HCT116 (cell line): ENCODE measurements at regions not wholly inside any gene's neighbourhood (a gene's known extent, or its start where the extent isn't known, plus 50 kb on each side); places are given as distances from the start of the nearest gene placed in this dataset.

Experiments
- ATAC-seq: fragments of 200-7000 bp; cut with Tn5 transposase; 2 replicates; pipeline ENCODE4 v1.9.1; 2020; ENCODE audit warnings: mild to moderate bottlenecking, moderate library complexity
- BruUV-seq: library from RNA; stranded (reverse); fragments of 400-500 nt; replicated peaks from 2 replicates; lab custom pipeline; 2021; lab: Mats Ljungman, UMichigan
- CTCF ChIA-PET: fragments of 300-600 bp; sonication (Branson Sonifier 250); formaldehyde crosslinking; loops from one replicate; lab custom pipeline; 2021; ENCODE audit warnings: antibody characterized with exemption; lab: Charles Lee
- POLR2A ChIA-PET: fragments of 300-600, 350-600 bp; sonication (Branson Sonifier 250); formaldehyde crosslinking; loops from one replicate; lab custom pipeline; 2021; ENCODE audit warnings: antibody characterized with exemption; lab: Charles Lee
- RAD21 ChIA-PET, 2 experiments: fragments of 300-600 bp; sonication (Branson Sonifier 250); formaldehyde crosslinking; loops; one replicate each; lab custom pipeline; 2023; ENCODE audit warnings: low total read pairs in 2 of 2; ENCODE audit not compliant: uncharacterized antibody in 2 of 2, unreplicated experiment in 2 of 2, low non-redundant PET in 1 of 2; lab: Charles Lee
- DNase-seq: peaks from one replicate; pipeline ENCODE4 v3.0.0-alpha.2; 2010; ENCODE audit warnings: low read depth, low spot score
- H2AFZ ChIP-seq: fragments of 200-600 bp; shearing (Covaris generic), sonication (generic); 2 replicates; pipeline ENCODE4 v1.6.1; 2017; ENCODE audit warnings: low read depth, mixed run types, mixed read lengths, antibody characterized with exemption, low read length; ENCODE audit not compliant: poor library complexity, severe bottlenecking
- H3K27ac ChIP-seq: 2 replicates; pipeline ENCODE4 v1.5.1; 2012; ENCODE audit warnings: low read depth, low read length
- H3K27me3 ChIP-seq: fragments of 200-600 bp; sonication (generic); 2 replicates; pipeline ENCODE4 v1.6.1; 2016; ENCODE audit warnings: mixed run types, low read length, mixed read lengths; ENCODE audit not compliant: insufficient read depth
- H3K36me3 ChIP-seq, 2 experiments: fragments of 200-500 bp in 1 of 2; fragments of 200-600 bp in 1 of 2; sonication (Bioruptor generic) in 1 of 2; sonication (generic) in 1 of 2; 2 replicates each; pipeline versions ENCODE4 v1.5.1 to v1.6.1; 2014 to 2016; ENCODE audit warnings: low read length in 2 of 2, inconsistent platforms in 1 of 2, mixed read lengths in 1 of 2, mixed run types in 1 of 2; ENCODE audit not compliant: insufficient read depth in 2 of 2, control insufficient read depth in 1 of 2
- H3K4me1 ChIP-seq, 2 experiments: fragments of 200-600 bp in 1 of 2; sonication (generic) in 1 of 2; 2 replicates each; pipeline versions ENCODE4 v1.5.1 to v1.6.1; 2012 to 2017; ENCODE audit warnings: low read length in 2 of 2, inconsistent platforms in 1 of 2, mild to moderate bottlenecking in 1 of 2, mixed read lengths in 1 of 2, mixed run types in 1 of 2, moderate library complexity in 1 of 2; ENCODE audit not compliant: insufficient read depth in 2 of 2, control insufficient read depth in 1 of 2
- H3K4me2 ChIP-seq: fragments of 200-600 bp; sonication (generic); 2 replicates; pipeline ENCODE4 v1.6.1; 2017; ENCODE audit warnings: mixed run types, low read length, mixed read lengths
- H3K4me3 ChIP-seq, 2 experiments: fragments of 200-600 bp in 1 of 2; sonication (generic) in 1 of 2; replicated peaks in 1 of 2; 2 replicates each; pipeline ENCODE4 v1.5.1; 2011 to 2016; ENCODE audit warnings: low read length in 2 of 2, control low read depth in 1 of 2, low read depth in 1 of 2, mild to moderate bottlenecking in 1 of 2, mixed read lengths in 1 of 2, mixed run types in 1 of 2
- H3K79me2 ChIP-seq: fragments of 200-600 bp; sonication (generic); 2 replicates; pipeline ENCODE4 v1.6.1; 2017; ENCODE audit warnings: mild to moderate bottlenecking, mixed run types, low read length, moderate library complexity, mixed read lengths; ENCODE audit not compliant: insufficient read depth
- H3K9ac ChIP-seq: fragments of 200-600 bp; sonication (generic); 2 replicates; pipeline ENCODE4 v1.6.1; 2016; ENCODE audit warnings: low read length, mixed read lengths
- H3K9me2 ChIP-seq: fragments of 200-600 bp; sonication (generic), shearing (Covaris generic); 2 replicates; pipeline ENCODE4 v1.6.1; 2017; ENCODE audit warnings: mixed run types, mild to moderate bottlenecking, moderate library complexity; ENCODE audit not compliant: insufficient read depth
- H3K9me3 ChIP-seq, 2 experiments: fragments of 200-500 bp in 1 of 2; fragments of 200-600 bp in 1 of 2; sonication (Bioruptor generic) in 1 of 2; sonication (generic) in 1 of 2; 2 replicates each; pipeline ENCODE4 v1.6.1; 2014 to 2017; ENCODE audit warnings: low read length in 2 of 2, mixed read lengths in 2 of 2, inconsistent platforms in 1 of 2, low read depth in 1 of 2, mild to moderate bottlenecking in 1 of 2, mixed run types in 1 of 2, moderate library complexity in 1 of 2; ENCODE audit not compliant: control insufficient read depth in 1 of 2, insufficient read depth in 1 of 2
- H4K20me1 ChIP-seq: fragments of 200-600 bp; sonication (generic), shearing (Covaris generic); 2 replicates; pipeline ENCODE4 v1.6.1; 2017; ENCODE audit warnings: mixed run types, mild to moderate bottlenecking, moderate library complexity; ENCODE audit not compliant: insufficient read depth
- CBX3 ChIP-seq: IDR thresholded peaks from 2 replicates; pipeline ENCODE4 v1.6.1; 2012; ENCODE audit warnings: low read depth
- CEBPB ChIP-seq: IDR thresholded peaks from 2 replicates; pipeline ENCODE4 v1.6.1; 2012; ENCODE audit warnings: low read depth
- EGR1 ChIP-seq: IDR thresholded peaks from 2 replicates; pipeline ENCODE4 v1.6.1; 2012; ENCODE audit warnings: low read depth
- ELF1 ChIP-seq: IDR thresholded peaks from 2 replicates; pipeline ENCODE4 v1.6.1; 2012; ENCODE audit warnings: low read depth, borderline replicate concordance
- EZH2 ChIP-seq: fragments of 200-600 bp; sonication (generic); IDR thresholded peaks from 2 replicates; pipeline ENCODE4 v1.6.1; 2017; ENCODE audit warnings: antibody characterized with exemption, mixed run types
- EZH2phosphoT487 ChIP-seq: fragments of 200-600 bp; IDR thresholded peaks from 2 replicates; pipeline ENCODE4 v1.6.1; 2018; ENCODE audit warnings: antibody characterized with exemption, borderline replicate concordance
- FOSL1 ChIP-seq: IDR thresholded peaks from 2 replicates; pipeline ENCODE4 v1.6.1; 2012; ENCODE audit warnings: low read depth
- POLR2A ChIP-seq: IDR thresholded peaks from 2 replicates; pipeline ENCODE4 v1.7.0; 2011; ENCODE audit warnings: borderline replicate concordance; ENCODE audit not compliant: insufficient read depth, insufficient read length; ENCODE audit errors: extremely low read depth
- RAD21 ChIP-seq: IDR thresholded peaks from 2 replicates; pipeline ENCODE4 v1.6.1; 2012; ENCODE audit warnings: low read depth, mild to moderate bottlenecking
- SIN3A ChIP-seq: IDR thresholded peaks from 2 replicates; pipeline ENCODE4 v1.6.1; 2012; ENCODE audit warnings: low read depth
- SP1 ChIP-seq: IDR thresholded peaks from 2 replicates; pipeline ENCODE4 v1.6.1; 2012; ENCODE audit warnings: low read depth
- SRF ChIP-seq: IDR thresholded peaks from 2 replicates; pipeline ENCODE4 v1.6.1; 2012; ENCODE audit warnings: low read depth
- TCF7L2 ChIP-seq: IDR thresholded peaks from 2 replicates; pipeline ENCODE4 v1.7.0; 2011; ENCODE audit warnings: borderline replicate concordance, inconsistent platforms; ENCODE audit not compliant: insufficient read depth, insufficient read length; ENCODE audit errors: extremely low read depth
- YY1 ChIP-seq: IDR thresholded peaks from 2 replicates; pipeline ENCODE4 v1.6.1; 2011; ENCODE audit warnings: low read length, low read depth, moderate library complexity, mild to moderate bottlenecking; ENCODE audit not compliant: insufficient replicate concordance; ENCODE audit errors: extremely low read depth
- intact Hi-C: fragments of 100-400 bp; cut with micrococcal nuclease; formaldehyde crosslinking; loops from 2 replicates; pipeline ENCODE4 v1.10.0; 2022
- TF ChIP-seq, protein P1 (sequence below): IDR thresholded peaks from 2 replicates; pipeline ENCODE4 v1.6.1; 2011; ENCODE audit warnings: mild to moderate bottlenecking, low read length, moderate library complexity; ENCODE audit not compliant: insufficient replicate concordance; ENCODE audit errors: extremely low read depth
- TF ChIP-seq, protein P2 (sequence below): IDR thresholded peaks from 2 replicates; pipeline ENCODE4 v1.6.1; 2012

DNA sequence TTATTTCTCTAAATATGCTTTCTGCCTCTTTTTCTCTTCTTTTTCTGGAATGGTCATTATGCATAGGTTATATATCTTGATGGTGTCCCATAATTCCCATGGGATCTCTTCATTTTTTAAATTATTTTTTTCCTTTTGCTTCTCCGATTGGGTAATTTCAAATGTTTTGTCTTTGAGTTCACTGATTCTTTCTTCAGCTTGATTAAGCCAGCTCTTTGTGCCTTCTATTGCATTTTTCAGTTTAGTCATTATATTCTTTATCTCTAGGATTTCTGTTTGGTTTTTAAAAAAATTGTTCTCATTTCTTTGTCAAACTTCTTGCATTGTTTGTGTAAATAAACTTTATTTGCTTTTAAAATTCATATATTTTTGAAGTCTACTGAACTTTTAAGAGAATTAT, 251.1 kb downstream of the INSIG2 start:
- H3K27ac ChIP-seq: no peak overlapping the region

DNA sequence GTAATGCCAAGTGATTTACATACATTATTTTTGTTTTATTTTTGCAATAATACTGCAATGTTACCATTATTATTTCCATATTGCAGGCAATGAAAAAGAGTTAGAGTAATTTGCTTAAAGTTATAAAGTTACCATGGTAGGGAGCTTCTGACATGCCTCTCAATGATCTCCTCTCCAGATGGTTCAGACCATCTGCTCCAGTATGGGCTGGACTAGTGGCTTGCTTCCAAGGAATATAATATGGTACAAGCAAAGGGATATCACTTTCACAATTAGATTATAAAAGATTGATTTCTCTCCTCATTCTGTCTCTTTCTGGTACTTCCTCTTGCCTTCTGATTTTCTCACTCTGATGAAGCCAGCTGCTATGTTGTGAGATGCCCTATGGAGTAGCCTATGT, 245.4 kb downstream of the INSIG2 start:
- Histone ChIP-seq H3K9me3 (no peaks in the 10 kb centered on the region), H3K9ac (no peak overlapping the region), H3K27me3 (no peaks in the 10 kb centered on the region; the same call in 1 of the 2 replicates), H3K36me3 (no peaks in the 10 kb centered on the region), H3K4me2 (no peak overlapping the region), H3K79me2 (no peaks in the 10 kb centered on the region), H4K20me1 (no peaks in the 10 kb centered on the region), H3K9me2 (no peaks in the 10 kb centered on the region), H2AFZ (no peak overlapping the region), H3K4me3 (no peak overlapping the region), H3K4me1 (no peaks in the 10 kb centered on the region), H3K27ac (no peak overlapping the region)
- no TSS peak for BruUV-seq
- ChIA-PET CTCF (no interaction called here), POLR2A (no interaction called here), RAD21 (no interaction called here)
- intact Hi-C loops: no loop called here
- DNase-seq (no peak), ATAC-seq (no peak)
- no peak for TF ChIP-seq CBX3
- TF ChIP-seq CEBPB: no peak
- TF ChIP-seq SIN3A: no peak
- TF ChIP-seq EGR1: no peak
- no peak for TF ChIP-seq SRF
- no peak for TF ChIP-seq EZH2phosphoT487
- TF ChIP-seq FOSL1: no peak
- TF ChIP-seq RAD21: no peak
- no peak for TF ChIP-seq TCF7L2
- TF ChIP-seq ELF1: no peak
- no peak for TF ChIP-seq YY1
- TF ChIP-seq POLR2A: no peak
- TF ChIP-seq, protein P1, sequence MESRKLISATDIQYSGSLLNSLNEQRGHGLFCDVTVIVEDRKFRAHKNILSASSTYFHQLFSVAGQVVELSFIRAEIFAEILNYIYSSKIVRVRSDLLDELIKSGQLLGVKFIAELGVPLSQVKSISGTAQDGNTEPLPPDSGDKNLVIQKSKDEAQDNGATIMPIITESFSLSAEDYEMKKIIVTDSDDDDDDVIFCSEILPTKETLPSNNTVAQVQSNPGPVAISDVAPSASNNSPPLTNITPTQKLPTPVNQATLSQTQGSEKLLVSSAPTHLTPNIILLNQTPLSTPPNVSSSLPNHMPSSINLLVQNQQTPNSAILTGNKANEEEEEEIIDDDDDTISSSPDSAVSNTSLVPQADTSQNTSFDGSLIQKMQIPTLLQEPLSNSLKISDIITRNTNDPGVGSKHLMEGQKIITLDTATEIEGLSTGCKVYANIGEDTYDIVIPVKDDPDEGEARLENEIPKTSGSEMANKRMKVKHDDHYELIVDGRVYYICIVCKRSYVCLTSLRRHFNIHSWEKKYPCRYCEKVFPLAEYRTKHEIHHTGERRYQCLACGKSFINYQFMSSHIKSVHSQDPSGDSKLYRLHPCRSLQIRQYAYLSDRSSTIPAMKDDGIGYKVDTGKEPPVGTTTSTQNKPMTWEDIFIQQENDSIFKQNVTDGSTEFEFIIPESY: no peak

More for the DNA sequence above, 251.1 kb downstream of the INSIG2 start:
- Histone ChIP-seq H2AFZ (no peak overlapping the region), H3K4me3 (no peak overlapping the region), H3K9ac (no peak overlapping the region), H3K4me1 (no peaks in the 10 kb centered on the region), H3K27me3 (no peaks in the 10 kb centered on the region), H3K9me2 (no peaks in the 10 kb centered on the region), H3K4me2 (no peak overlapping the region)
- intact Hi-C loops: no loop called here
- ATAC-seq: no peak
- RAD21 ChIA-PET: no interaction called here
- TF ChIP-seq CEBPB (no peak), SP1 (no peak), EZH2 (no peak)
- TF ChIP-seq, protein P1: no peak
- TF ChIP-seq, protein P2, sequence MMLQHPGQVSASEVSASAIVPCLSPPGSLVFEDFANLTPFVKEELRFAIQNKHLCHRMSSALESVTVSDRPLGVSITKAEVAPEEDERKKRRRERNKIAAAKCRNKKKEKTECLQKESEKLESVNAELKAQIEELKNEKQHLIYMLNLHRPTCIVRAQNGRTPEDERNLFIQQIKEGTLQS: no peak
- TF ChIP-seq, all 23 proteins: peak for 0
- Histone ChIP-seq H3K36me3 (no peaks in the 10 kb centered on the region), H3K79me2 (no peaks in the 10 kb centered on the region), H3K9me3 (no peaks in the 10 kb centered on the region), H4K20me1 (no peaks in the 10 kb centered on the region)
- no TSS peak for BruUV-seq
- CTCF ChIA-PET: no interaction called here
- POLR2A ChIA-PET: no interaction called here
- no peak for DNase-seq
